Kidney glomerular epithelial cell (primary cell): ENCODE measurements at regions not wholly inside any gene's neighbourhood (a gene's known extent, or its start where the extent isn't known, plus 50 kb on each side); places are given as distances from the start of the nearest gene placed in this dataset.
A peak's percentile ranks its signal among the peaks of the same experiment; 100 is the strongest.

Experiments
- DNase-seq: peaks from one replicate; lab custom pipeline; 2025; lab: John Stamatoyannopoulos, UW

DNA sequence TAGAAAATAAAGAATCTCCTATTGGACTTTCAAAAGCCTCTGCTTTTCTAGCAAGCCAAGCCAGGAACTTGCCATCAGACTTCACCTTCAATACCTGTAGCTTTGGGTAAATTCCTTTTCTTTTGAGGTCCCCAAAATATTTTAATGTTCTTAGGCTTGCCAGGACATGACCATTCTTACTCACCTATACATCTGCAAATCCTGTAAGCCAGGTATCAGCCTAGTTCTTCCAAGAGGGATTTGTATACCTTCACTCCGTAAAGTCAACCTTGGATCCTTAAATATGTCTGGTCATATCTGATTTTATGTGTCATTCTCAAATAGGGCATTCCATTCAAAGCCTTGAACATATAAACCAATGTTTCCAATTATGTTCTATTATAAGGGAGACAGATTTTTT lies 210.6 kb upstream of the CELF2 start:
- no peak for DNase-seq

DNA sequence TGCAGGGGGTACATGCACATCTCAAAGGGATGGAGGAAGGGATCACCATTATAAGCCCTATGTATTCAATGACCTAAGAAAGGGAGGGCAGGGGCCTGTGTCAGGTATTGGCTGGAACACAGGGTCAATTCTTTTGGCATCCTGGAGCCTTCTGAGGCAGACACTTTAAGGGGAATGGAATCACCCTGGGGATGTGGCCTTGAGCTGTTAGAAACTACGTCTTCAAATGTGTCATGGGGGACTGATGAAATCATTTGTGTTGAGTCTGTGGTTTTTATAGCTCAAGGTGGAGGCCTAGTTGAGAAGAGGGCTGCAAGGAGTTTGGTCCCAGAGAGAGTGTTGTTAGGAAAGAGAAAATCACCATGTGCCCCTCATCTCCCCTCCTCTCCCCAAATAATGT lies 206.1 kb upstream of the CELF2 start:
- no peak for DNase-seq

DNA sequence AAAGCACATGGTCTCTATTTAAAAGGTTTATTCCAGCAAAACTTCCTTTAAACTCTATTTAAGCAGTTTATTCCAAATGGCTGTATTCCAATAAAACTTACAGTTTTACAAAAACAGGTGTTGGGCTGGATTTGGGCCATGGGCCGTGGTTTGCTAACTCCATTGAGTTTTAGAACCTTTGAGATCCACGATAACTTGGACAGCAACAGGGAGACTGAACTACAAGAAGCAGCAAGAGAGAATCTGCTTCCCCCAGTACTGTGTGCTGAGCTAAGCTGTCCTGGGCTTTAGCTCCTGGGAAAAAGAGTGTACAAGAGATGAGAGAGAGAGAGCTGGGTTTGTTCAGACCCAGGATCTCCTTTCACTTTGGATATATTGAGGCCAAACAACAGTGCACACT lies 204.0 kb upstream of the CELF2 start:
- no peak for DNase-seq

DNA sequence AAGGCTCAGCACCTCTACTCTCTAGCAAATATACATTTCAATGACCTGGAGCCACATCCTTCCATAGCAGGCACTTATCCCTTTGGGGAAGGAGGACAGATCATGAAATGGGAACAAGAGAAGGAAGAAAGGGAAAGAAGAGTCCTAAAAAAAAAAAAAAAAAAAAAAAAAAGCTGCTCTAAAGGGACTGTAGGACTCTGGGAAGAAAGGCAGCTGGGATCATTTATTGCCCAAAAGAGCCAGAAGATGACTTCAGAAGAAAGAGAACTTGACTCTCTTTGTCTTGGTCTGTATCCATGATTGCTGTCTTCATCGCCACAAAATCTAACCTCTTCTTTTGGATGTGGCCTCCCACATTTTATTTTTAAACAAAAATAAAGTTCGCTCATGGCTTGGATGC lies 203.6 kb upstream of the CELF2 start:
- DNase-seq = no peak

DNA sequence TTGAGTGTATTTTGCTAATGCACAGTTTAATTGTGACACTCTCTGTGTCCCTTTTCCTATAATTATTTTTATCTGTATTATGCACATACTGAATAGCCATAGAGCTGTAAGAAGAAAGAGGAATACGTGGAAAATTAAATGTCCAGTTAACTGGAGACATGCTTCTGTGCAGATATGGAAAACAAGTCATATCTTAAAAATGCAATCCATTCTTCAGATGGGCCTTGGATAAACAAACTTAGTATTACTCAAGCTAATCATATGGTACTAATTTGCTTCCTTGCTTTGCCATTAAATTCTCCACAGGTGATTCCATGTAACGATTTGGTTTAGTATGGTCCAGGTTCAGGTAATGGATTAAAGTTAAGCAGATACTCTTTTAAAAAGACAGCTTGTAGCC lies 201.2 kb upstream of the CELF2 start:
- DNase-seq = peak; percentile 13

DNA sequence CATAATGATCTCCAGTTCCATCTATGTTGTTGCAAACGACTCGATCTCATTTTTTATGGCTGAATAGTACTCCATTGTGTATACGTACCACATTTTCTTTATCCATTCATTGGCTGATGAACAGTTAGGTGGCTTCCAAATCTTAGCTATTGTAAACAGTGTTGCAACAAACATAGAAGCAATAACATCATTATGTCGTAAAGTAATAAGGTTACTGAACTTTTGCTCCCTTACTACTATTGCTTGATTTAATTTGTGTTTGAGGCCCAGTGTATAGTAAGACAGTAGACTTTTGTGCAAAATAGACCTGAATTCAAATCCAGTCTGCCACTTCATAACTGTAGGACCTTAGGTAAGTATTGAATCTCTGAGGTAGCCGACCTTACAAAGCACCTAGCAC lies 200.1 kb upstream of the CELF2 start:
- DNase-seq = no peak

DNA sequence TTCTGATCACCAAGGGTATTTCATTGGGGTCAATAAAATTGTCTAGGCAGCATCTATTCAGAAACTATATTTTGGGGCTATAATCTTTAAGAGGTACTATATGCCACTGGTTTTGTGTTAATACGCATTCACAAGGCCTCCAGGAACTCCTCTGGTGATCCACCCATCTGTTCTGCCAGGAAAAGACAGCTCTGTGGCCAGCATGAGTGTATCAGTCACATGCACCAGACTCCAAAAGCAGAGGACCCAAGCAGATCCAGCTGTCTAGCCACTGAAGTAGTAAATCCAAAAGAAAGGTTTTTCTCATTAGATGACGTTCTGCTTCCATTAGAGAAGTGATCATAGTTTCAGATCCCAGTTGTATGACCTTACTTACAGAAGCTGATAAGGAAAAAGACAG lies 199.6 kb upstream of the CELF2 start:
- DNase-seq = no peak

DNA sequence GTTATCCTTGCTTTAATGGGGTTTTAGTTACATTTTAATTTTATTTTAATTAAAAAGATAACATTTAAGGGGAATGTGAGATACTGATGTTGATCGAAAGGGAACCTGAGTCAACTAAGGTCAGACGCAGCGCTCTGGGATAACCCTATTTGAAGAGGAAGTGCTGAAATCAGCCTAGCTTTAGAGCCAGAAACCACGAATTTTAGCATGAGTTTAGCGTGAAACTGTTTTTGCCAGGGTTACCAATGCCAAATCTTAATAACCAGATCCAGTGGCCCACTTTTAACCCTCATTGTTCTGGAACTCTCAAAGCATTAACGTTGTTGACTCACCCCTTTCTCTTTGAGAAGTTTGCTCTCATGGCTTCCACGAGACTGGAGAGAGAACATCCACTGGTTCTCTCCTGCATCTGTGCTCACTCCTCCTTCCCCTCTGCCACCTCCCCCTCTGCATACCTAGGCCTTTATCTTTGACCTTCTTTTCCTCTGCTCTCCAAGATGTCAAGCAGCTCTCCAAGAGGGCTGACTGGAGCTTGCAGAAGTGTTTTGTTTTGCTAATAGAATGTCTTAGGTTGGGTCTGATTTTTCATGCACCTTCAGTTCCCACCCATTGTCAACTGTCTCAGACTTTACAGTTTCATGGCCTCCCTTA lies 198.3 kb upstream of the CELF2 start:
- no peak for DNase-seq

DNA sequence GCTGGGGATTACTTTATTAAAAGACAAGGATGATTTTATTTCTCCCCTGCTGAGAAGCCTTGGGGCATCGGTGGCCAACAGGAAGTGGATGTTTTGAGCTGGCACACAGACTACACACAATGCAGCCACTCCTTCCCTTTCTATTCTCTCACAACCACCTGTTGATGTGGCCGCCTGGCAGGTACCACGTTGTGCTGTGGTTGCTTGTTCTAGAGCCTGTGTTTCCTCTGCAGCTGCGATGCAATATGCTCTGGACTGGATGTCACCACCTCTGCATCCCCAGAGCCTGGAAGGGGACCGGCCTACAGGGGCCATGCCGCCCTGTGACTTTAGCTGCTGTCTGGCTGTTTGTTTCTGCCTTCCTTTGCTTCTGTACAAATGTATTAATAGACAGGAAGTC lies 195.7 kb upstream of the CELF2 start:
- no peak for DNase-seq

DNA sequence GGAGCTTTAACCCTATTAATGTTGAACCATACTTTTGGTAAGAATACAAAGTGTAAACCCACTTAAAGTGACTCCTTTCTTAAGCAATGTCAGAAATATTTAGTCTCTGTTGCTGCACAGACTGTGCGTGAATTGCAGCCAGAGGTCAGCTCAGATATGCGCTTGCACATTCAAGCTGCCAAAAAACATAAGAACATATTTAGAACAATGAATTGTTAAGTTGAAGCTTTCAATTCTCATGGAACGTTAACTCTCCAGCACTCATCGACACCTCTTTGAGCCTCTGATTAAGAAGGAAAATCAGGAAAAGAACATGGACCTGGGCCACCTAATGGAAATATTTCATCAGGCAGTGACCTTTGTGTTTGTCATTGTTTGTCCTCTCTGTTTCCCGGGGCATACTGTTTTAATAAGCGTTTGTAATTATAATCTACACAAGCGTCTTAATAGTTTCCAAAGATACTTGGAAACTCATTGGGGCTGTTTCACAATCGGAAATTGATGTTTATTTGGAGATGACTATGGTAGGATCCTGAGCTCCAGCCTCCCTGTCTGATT lies 193.0 kb upstream of the CELF2 start:
- DNase-seq = no peak

DNA sequence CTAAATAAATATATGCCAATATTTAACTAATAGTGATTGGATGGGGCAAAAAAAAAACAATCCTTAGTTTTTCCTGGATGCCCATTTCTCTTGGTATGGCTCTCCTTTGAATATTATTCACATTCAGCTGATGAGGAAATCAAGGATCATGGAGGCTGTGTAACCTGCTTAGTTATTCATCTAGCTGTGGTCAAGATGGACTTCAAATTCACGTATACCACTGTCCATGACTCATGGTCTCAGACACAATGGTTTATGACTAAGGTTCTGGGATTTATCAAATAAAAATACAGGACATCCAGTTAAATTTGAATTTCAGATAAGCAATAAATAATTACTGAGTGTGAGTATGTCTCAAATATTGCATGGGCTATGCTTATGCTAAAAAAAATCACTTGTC lies 191.5 kb upstream of the CELF2 start:
- peak; percentile 55 for DNase-seq

DNA sequence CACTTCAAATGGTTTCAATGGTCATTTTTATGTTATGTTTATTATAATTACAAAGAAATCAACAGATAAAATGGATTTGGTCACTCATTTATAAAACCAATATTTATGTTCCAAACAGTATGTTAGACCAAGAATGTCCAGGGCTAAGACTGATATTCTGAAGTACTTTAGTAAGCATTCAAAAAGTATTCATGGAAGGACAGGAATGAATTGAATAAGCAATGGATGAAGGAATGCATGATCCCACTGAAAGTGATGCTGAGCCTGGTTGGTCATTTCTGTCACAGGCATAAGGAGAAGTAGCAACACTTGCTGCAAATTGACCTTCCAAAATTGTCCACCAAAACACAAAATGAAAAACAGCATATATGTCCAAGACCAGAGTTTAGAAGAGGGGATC lies 189.0 kb upstream of the CELF2 start:
- no peak for DNase-seq

DNA sequence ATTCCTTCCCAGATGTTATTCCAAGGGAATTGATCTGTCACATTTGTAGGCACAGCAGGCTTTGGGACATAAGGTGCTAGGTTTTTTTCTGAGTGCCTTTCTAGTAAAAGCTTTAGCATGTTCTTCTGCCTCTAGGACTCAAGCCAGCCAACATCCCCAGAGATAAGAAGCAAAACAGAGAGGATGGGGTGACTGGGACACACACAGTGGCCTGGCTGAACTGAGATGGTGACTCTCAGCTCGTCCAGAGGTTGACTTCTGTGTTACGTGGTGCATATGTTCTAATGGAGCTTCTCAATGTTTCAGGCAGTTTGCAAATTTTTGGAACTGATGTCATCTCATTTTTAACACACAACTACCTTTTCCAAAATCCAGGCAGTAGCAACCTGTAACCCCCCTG lies 188.1 kb upstream of the CELF2 start:
- DNase-seq = no peak

DNA sequence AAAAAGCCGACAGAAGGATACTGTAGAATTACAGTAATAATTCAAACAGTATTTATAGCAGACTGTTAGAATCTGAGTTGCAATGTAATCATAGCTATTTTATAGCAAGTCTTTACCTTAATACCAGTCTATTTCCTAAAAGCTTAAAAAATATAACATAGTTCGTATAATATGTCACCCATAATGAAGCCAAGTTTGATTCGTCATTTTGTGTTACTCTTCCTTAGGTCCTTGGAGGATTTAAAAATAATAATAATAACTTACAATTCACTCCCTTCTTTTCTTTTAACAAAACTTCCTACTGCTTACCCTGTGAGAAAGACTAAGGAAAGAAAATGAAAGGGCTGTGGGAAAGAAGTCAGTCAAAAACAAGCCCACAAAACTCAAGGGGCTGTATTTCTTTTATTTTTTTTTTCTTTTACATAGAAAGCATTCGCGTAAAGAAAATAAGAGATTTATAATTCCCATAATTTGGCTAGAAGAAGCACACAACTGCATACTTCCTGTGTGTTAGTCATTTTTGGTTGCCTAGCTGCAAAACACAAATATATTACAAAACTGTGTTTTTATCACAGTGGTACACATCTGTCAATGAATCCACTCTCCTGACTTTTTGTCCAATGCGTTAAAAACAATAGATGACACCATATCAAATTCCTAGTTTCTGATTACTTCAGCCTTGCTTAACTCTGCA lies 187.2 kb upstream of the CELF2 start:
- peak; percentile 52 for DNase-seq

DNA sequence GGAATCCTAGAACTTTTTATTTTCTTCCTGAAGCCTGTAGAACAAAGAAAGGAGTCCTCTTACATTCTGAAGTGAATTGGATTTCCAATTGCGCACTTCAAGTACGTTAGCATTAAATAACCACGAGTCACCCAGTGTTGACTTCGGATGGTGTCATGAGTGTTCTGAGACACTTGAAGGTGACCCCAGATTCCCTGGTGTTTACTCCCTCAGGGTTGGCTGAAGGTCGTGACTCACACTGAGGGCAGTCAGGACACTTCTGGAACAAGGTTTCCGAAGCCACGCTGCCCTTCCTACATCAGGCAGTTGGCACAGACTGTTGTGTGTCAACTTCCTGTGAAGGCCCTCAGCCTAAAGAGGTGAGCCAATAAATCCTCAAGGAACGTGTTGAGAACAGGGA lies 186.6 kb upstream of the CELF2 start:
- DNase-seq = no peak

DNA sequence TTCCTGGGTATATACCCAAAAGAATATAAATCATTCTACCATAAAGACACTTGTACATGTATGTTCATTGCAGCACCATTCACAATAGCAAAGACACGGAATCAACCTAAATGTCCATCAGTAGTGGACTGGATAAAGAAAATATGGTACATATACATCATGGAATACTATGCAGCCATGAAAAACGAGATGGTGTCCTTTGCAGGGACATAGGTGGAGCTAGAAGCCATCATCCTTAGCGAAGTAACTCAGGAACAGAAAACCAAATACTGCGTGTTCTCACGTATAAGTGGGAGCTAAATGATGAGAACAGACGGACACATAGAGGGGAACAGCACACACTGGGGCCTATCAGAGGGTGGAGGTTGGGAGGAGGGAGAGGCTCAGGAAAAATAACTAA lies 183.7 kb upstream of the CELF2 start:
- DNase-seq = no peak

DNA sequence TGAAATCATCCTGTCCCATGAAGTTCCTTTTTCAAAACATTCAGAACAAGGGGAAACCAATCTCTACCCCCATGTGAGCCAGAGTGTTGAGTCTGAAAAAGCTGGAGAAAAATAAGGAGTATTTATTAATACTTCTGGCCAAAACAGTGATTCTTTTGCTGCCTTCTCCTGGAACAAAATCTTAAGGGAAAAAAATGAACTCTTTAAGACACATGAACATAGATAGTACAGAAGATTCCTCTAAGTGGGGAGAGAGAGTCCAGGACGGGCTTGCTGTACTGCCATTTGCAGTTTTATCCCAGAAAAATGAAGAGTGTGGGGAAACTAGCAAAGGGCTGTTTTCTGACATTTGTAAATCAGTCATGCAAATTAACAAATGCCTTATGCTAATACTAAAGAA lies 173.4 kb upstream of the CELF2 start:
- DNase-seq = no peak

DNA sequence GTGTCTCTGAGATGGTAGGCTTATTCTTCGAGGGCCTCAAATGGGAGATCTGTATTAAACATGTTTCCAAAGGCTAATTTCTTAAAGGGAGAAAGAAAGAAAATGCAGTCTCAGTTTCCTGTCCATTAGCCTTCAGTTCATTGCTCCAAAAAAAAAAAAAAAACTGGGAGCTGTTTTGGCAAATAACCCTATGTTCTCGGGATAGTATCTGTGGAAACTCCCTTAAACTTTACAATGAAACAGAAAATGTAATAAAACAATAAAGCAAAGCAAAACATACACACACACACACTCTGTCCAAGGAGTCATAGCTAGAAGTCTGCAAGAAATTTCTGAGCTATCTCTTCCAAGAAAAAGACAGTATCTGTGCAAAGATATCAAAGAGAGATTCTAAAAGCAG lies 172.5 kb upstream of the CELF2 start:
- no peak for DNase-seq

DNA sequence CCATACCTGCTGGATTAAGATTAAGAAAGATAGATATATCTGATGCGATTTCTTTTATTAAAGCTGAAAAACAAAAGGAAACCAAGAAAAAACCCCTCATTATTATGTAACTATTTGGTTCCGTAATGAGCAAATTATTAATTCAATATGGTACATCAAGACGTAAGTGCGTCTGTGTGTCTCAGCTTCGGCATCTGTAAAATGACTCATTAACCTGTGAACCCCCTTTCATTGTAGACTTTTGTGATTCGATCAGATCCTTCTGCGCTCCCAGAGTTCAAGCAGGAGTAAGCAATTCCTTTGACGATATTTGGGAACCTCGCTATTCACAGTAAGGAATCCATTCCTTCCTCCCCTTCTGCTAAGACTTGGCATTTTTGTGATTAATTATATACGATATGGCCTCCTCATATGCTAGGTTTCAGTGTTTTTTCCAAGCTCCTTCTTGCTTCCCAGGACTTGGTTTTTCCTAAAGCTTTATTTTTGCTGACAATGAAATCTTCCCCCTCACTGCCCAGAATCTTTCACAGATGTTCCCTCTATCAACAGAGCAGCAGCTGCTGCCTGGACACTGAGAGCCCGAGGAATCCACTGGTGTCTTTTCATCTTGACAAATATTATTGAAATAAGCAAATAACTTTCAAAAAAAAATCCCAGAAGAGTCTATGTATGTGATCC lies 171.7 kb upstream of the CELF2 start:
- DNase-seq = no peak

DNA sequence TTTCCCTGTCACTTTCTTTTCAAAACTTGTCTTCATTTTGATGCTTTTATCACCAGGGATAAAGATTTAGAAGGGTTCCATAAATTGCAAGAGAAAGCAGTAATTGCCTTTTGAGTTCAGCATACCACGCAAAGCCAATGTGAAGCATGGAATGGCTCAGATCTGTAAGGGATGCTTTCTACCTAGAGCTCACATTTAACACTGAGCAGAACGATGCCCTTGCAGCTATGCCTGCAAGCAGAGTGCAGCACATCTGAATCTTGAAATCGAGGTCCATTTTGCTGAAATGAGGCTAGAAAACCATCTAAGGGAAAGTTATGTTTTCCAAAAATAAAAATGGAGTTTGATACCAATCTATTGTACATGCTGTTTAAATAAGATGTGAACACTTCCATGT lies 171.2 kb upstream of the CELF2 start:
- no peak for DNase-seq

DNA sequence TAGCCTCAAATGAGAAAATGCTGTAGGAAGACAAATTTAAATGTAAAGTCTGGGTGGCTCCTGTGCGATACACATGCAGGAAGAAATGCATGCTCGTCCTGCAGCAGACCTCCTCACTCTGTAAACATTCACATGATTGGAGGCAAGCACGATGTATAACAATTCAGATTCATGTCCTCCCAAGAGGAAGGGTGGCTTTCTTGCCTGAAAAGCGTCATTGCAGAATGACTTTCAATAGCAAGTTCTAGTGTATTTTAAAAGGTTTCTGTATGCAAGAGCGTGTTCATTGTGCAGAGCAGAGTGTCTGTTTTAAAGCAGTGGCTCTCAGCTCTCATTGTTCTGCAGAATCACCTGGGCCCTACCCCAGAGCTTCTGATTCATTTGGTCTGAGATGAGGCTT lies 170.3 kb upstream of the CELF2 start:
- no peak for DNase-seq

DNA sequence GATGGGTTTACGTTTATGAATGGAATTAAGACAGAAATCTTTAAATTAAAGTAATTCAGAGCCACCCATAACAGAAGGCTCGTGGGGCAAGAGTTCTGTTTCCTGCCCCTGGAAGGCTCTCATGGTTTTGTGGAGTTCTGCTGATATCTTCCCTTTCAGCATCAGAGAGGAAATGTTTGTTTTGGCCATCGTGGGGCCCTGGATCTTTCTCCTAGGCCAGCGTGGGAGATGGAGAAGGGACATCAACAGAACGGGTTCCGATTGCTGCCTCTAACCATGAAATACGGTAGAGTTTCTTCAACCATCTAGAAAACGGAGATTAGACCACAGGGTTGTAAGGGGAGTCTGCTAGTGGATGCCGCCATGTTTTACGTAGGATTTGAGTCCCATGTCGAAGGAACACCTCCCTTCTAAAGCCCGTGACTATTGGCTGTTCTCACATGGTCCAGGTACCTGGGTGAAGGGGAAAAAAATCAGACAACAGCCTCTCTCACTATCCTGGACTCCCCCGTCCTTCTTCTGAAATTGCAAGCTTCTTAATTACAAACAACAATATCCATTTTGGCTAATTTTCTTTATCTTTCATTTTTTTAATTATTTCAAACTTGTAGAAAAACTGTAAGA lies 169.1 kb upstream of the CELF2 start:
- DNase-seq = no peak

DNA sequence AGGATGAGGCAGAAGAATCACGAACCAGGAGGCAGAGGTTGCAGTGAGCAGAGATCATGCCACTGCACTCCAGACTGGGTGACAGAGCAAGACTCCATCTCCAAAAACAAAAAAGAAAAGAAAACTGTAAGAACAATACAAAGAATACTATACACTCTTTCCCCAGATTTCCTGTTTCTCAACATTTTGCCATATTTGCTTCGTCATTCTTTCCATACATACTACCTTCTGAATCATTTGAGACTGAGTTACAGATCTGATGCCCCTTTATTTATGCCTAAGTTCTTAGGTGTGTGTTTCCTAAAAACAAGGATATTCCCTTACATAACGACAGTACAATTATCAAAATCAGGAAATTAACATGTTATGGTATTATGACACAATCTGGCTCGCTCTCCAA lies 168.4 kb upstream of the CELF2 start:
- no peak for DNase-seq
